D721Med (cell line): ENCODE measurements at regions not wholly inside any gene's neighbourhood (a gene's known extent, or its start where the extent isn't known, plus 50 kb on each side); places are given as distances from the start of the nearest gene placed in this dataset.
A peak's percentile ranks its signal among the peaks of the same experiment; 100 is the strongest.

Experiments
- DNase-seq: peaks from one replicate; pipeline ENCODE4 v3.0.0; 2011; ENCODE audit warnings: low spot score; ENCODE audit not compliant: insufficient read length
- FAIRE-seq: peaks from 2 replicates; lab custom pipeline; 2011; peaks lifted over from hg19 to GRCh38; lab: Jason Lieb, UNC
- CTCF ChIP-seq: IDR thresholded peaks from 2 replicates; pipeline ENCODE4 v1.5.1; 2012; ENCODE audit warnings: mild to moderate bottlenecking, control low read depth; ENCODE audit not compliant: insufficient read depth; ENCODE audit errors: missing control alignments

GRCh38 chr10:23516530-23516929, 77.7 kb downstream of the OTUD1 start:
- no peak for FAIRE-seq
- DNase-seq, result no peak
- peak; percentile 20 for TF ChIP-seq CTCF

GRCh38 chr10:23517155-23517554, 78.3 kb downstream of the OTUD1 start:
- TF ChIP-seq CTCF, result no peak
- no peak for DNase-seq
- FAIRE-seq, result no peak

GRCh38 chr10:23521735-23522134, 82.9 kb downstream of the OTUD1 start:
- TF ChIP-seq CTCF, result no peak
- no peak for DNase-seq
- no peak for FAIRE-seq

- no peak for DNase-seq
- no peak for FAIRE-seq
- no peak for TF ChIP-seq CTCF
Measured at GRCh38 chr10:23522345-23522744, 83.5 kb downstream of the OTUD1 start.

- no peak for DNase-seq
- TF ChIP-seq CTCF, result no peak
- FAIRE-seq, result no peak
Measured at GRCh38 chr10:23523251-23523650, 84.4 kb downstream of the OTUD1 start.

- DNase-seq (no peak), FAIRE-seq (no peak)
- peak; percentile 43 for TF ChIP-seq CTCF
Measured at GRCh38 chr10:23525406-23525805, 86.5 kb downstream of the OTUD1 start.

GRCh38 chr10:23528419-23528818, 89.5 kb downstream of the OTUD1 start:
- FAIRE-seq (no peak), DNase-seq (no peak)
- no peak for TF ChIP-seq CTCF
